Femur (tissue), 1 donor: ENCODE measurements at regions not wholly inside any gene's neighbourhood (a gene's known extent, or its start where the extent isn't known, plus 50 kb on each side); places are given as distances from the start of the nearest gene placed in this dataset.

Experiments
- DNase-seq: peaks from one replicate; pipeline ENCODE4 v3.0.0-alpha.2; 2017

GRCh38 chr9:134590240-134591081, 51.1 kb upstream of the COL5A1 start:
- no peak for DNase-seq

GRCh38 chr9:134591082-134591571, 50.5 kb upstream of the COL5A1 start:
- DNase-seq, result peak; percentile 58

GRCh38 chr9:134591573-134591981, 50.0 kb upstream of the COL5A1 start:
- DNase-seq, result no peak
